ENCODE measurements at regions not wholly inside any gene's neighbourhood (a gene's known extent, or its start where the extent isn't known, plus 50 kb on each side); places are given as distances from the start of the nearest gene placed in this dataset.

DNA sequence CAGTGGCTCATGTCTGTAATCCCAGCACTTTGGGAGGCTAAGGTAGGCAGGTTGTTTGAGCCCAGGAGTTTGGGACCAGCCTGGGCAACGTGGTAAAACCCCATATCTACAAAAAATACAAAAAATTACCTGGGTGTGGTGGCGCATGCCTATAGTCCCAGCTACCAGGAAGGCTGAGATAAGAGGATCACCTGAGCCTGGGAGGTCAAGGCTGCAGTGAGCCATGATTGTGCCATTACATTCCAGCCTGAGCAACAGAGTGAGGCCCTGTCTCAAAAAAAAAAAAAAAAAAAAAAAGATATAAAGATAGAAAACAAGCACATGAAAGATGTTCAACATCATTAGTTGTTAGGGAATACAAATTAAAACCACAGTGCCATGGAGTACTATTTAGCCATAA lies 65.3 kb upstream of the UGP2 start:
- intact Hi-C loops (cut with DNase I), result no loop called here
- H3K36me3 ChIP-seq, result no peaks in the 10 kb centered on the region
- H3K27ac ChIP-seq, result no peak overlapping the region
- 52 to 91% methylated on average over 2 of the region's 2 CpGs for WGBS, 2 donors
- no peak for TF ChIP-seq POLR2A (IDR thresholded peaks at IDR 0.05)
- TF ChIP-seq, protein P1, sequence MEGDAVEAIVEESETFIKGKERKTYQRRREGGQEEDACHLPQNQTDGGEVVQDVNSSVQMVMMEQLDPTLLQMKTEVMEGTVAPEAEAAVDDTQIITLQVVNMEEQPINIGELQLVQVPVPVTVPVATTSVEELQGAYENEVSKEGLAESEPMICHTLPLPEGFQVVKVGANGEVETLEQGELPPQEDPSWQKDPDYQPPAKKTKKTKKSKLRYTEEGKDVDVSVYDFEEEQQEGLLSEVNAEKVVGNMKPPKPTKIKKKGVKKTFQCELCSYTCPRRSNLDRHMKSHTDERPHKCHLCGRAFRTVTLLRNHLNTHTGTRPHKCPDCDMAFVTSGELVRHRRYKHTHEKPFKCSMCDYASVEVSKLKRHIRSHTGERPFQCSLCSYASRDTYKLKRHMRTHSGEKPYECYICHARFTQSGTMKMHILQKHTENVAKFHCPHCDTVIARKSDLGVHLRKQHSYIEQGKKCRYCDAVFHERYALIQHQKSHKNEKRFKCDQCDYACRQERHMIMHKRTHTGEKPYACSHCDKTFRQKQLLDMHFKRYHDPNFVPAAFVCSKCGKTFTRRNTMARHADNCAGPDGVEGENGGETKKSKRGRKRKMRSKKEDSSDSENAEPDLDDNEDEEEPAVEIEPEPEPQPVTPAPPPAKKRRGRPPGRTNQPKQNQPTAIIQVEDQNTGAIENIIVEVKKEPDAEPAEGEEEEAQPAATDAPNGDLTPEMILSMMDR (IDR thresholded peaks at IDR 0.05), result no peak
- H3K4me3 ChIP-seq, result no peak overlapping the region
- H3K4me1 ChIP-seq, result no peaks in the 10 kb centered on the region
- no peaks in the 10 kb centered on the region for H3K9me3 ChIP-seq
- no peaks in the 10 kb centered on the region for H3K27me3 ChIP-seq
- DNase-seq, result no peak

DNA sequence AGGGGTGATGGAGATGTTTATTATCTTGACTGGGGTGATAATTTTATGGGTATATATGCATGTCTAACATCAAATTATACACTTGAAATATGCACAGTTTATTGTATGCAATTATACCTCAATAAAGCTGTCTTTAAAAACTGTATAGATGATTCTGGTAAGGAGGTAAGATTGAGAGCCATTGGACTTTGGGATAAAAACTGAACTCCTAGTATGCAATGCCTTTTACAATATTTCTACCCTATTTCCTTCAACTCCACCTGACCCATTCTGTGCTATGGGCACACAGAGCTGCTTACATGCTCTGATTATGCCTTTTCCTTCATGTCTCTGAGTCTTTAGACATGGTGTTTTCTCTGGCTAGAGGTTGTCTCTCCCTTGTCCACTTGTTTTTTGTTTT lies 63.9 kb upstream of the UGP2 start:
- no peaks in the 10 kb centered on the region for H3K36me3 ChIP-seq
- intact Hi-C loops (cut with DNase I), result no loop called here
- no peak for TF ChIP-seq POLR2A (IDR thresholded peaks at IDR 0.05)
- TF ChIP-seq, protein P1 (IDR thresholded peaks at IDR 0.05), result no peak
- no peak overlapping the region for H3K27ac ChIP-seq
- H3K27me3 ChIP-seq, result no peaks in the 10 kb centered on the region
- DNase-seq, result no peak
- no peaks in the 10 kb centered on the region for H3K9me3 ChIP-seq
- no peaks in the 10 kb centered on the region for H3K4me1 ChIP-seq
- H3K4me3 ChIP-seq, result no peak overlapping the region

DNA sequence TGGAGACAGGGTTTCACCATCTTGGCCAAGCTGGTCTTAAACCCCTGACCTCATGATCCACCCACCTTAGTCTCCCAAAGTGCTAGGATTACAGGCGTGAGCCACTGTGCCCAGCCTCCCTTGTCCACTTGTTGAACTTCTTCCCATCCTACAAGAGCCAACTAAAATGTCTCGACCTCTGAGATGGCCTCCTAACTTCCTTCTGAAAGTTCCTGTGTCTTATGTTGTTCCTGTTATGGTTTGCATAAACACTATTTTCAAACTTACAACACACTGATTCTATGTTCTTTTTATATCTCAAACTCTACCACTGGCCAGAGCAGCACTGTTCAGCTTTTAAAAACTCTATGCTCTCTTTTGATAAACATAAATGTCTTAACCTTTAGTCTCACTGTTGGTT lies 63.3 kb upstream of the UGP2 start:
- TF ChIP-seq POLR2A (IDR thresholded peaks at IDR 0.05), result no peak
- TF ChIP-seq, protein P1 (IDR thresholded peaks at IDR 0.05), result no peak
- no peak overlapping the region for H3K27ac ChIP-seq
- intact Hi-C loops (cut with DNase I), result no loop called here

DNA sequence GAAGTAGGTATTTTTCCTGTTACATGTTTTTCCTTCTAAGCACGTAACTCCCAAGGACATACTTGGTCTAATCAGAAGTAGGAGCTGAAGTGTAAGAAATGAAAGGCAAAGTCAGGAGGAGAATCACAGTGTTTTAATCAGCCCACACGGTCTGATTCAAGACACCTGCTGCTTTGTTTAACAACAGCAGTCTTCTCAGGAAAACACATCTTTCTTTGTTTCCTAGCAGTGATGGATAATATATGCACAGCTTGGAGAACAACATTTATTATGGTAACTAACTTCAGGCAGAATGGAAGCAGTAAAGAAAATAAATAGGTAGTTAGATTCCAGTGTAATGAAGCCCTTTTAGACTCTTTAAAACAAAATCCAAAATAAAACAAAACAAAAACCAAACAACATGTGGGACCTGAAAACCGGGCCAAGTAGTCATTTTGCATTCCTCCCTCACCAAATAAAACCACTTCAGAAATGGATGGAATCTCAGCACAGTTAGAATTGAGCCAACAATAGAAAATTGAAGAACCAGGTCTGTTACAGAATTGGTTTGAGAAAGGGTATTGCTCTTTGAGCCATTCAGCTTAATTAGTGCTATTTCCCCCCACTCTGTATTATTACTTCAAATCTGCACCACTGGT lies 61.1 kb upstream of the UGP2 start:
- no peaks in the 10 kb centered on the region for H3K9me3 ChIP-seq
- no peak for DNase-seq
- H3K4me3 ChIP-seq, result no peak overlapping the region
- H3K4me1 ChIP-seq, result no peaks in the 10 kb centered on the region
- no peak overlapping the region for H3K27ac ChIP-seq
- no peaks in the 10 kb centered on the region for H3K36me3 ChIP-seq
- WGBS, 2 donors, result 41 to 46% methylated on average over 3 of the region's 3 CpGs
- TF ChIP-seq, protein P1 (IDR thresholded peaks at IDR 0.05), result no peak
- TF ChIP-seq POLR2A (IDR thresholded peaks at IDR 0.05), result no peak
- no peaks in the 10 kb centered on the region for H3K27me3 ChIP-seq
- intact Hi-C loops (cut with DNase I), result no loop called here

More for the DNA sequence above, 63.3 kb upstream of the UGP2 start:
- WGBS, 2 donors, result 68 to 83% methylated on average over 2 of the region's 2 CpGs
- Histone ChIP-seq H3K27me3 (no peaks in the 10 kb centered on the region), H3K4me3 (no peak overlapping the region), H3K36me3 (no peaks in the 10 kb centered on the region), H3K4me1 (no peaks in the 10 kb centered on the region), H3K9me3 (no peaks in the 10 kb centered on the region)
- no peak for DNase-seq

DNA sequence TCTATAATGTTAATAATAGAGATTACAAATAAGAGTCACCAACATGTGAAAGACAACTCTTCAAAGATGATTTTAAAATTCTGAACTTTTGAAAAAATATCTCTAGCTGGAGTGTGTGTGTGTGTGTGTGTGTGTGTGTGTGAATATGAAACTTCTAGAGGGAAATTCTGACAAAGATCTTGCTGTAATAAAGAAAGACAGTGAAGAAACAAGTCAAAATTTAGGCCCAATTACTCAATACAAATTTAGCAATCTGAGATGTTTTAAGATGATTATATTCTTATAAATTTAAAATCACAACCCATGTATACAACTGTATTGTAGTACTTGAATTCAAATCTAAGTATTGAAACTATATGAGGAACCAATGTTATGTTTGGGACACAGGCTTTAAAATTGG lies 57.2 kb upstream of the UGP2 start:
- H3K36me3 ChIP-seq, result no peaks in the 10 kb centered on the region
- DNase-seq, result no peak
- no peaks in the 10 kb centered on the region for H3K9me3 ChIP-seq
- no peaks in the 10 kb centered on the region for H3K27me3 ChIP-seq
- no peaks in the 10 kb centered on the region for H3K4me1 ChIP-seq
- no peak overlapping the region for H3K27ac ChIP-seq
- TF ChIP-seq, protein P1 (IDR thresholded peaks at IDR 0.05), result no peak
- no peak for TF ChIP-seq POLR2A (IDR thresholded peaks at IDR 0.05)
- no peak overlapping the region for H3K4me3 ChIP-seq
- intact Hi-C loops (cut with DNase I), result no loop called here

Data from esophagus squamous epithelium (tissue), 5 donors.